Muscle of leg (tissue), 3 donors: ENCODE measurements at regions not wholly inside any gene's neighbourhood (a gene's known extent, or its start where the extent isn't known, plus 50 kb on each side); places are given as distances from the start of the nearest gene placed in this dataset.

ENCODE experiments used
- DNase-seq: peaks from one replicate; pipeline ENCODE4 v3.0.0; 2013
- H3K27ac ChIP-seq: one replicate; pipeline ENCODE4 v1.5.1; 2013; ENCODE audit warnings: mild to moderate bottlenecking, low read length, control low read depth
- H3K27me3 ChIP-seq: one replicate; pipeline ENCODE4 v1.6.1; 2013; ENCODE audit warnings: low read length; ENCODE audit not compliant: control insufficient read depth, insufficient read depth
- H3K36me3 ChIP-seq: one replicate; pipeline ENCODE4 v1.6.1; 2013; ENCODE audit warnings: low read length; ENCODE audit not compliant: control insufficient read depth, insufficient read depth
- H3K4me1 ChIP-seq: one replicate; pipeline ENCODE4 v1.6.1; 2013; ENCODE audit warnings: low read length; ENCODE audit not compliant: control insufficient read depth, insufficient read depth
- H3K4me3 ChIP-seq: one replicate; pipeline ENCODE4 v1.5.1; 2013; ENCODE audit warnings: low read length, control low read depth
- H3K9me3 ChIP-seq: replicated peaks from 2 replicates; pipeline ENCODE4 v1.6.1; 2013; ENCODE audit warnings: low read depth, low read length; ENCODE audit not compliant: control insufficient read depth
- WGBS: methylation state at CpG from one replicate; pipeline ENCODE4 v1.1.5; 2013; ENCODE audit warnings: missing lambda C conversion rate; ENCODE audit not compliant: insufficient coverage; 5-methylcytosine and 5-hydroxymethylcytosine counted together

DNA sequence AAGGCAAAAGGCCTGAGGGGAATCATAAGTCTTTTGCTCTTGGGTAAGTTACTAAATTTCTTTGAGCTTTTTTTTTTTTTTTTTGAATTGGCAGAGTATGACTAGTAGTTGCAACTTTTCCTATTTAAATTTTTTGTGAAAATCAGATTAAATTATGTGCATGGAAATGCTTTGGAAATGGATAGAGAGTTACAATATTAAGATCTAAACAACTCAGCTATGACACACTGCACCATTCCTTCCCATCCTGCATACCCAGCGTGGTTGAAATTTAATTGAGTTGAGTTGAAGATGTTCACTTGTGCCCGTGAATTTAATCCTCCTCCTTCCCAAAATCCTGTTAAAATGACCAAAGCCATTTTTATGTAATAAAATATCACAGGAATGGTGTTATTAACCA, 296.4 kb downstream of the ACTL7B start:
- DNase-seq, result no peak
- no peak overlapping the region for H3K4me3 ChIP-seq
- no peaks in the 10 kb centered on the region for H3K9me3 ChIP-seq
- no peaks in the 10 kb centered on the region for H3K27me3 ChIP-seq
- no peaks in the 10 kb centered on the region for H3K36me3 ChIP-seq
- H3K27ac ChIP-seq, result no peak overlapping the region
- WGBS, result no CpG with 5 or more reads among the region's 2 CpGs
- no peaks in the 10 kb centered on the region for H3K4me1 ChIP-seq

DNA sequence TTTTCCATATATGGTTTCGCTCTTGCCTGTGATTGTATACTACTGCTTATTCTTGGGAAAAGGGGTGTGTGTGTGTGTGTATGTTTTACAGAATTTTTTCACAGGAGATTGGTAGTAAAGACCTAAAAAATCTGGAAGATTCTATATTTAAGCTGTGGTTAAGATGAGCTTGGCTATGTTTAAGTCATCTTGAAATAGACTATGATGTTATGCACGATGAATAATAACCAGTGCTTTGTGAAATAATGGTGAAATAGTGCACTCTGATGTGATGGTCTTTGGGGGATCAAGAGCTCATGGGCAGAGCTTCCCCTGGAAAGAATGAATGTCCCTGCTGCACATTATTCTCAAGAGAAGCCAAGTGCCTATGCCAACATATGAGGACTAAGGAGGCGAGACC, 301.0 kb downstream of the ACTL7B start:
- H3K36me3 ChIP-seq, result no peaks in the 10 kb centered on the region
- DNase-seq, result no peak
- no peak overlapping the region for H3K4me3 ChIP-seq
- H3K4me1 ChIP-seq, result peaks cover 9% of the 10 kb centered on the region
- H3K27ac ChIP-seq, result no peak overlapping the region
- peaks cover 2% of the 10 kb centered on the region for H3K27me3 ChIP-seq
- WGBS, result 76% methylated on average over 2 of the region's 3 CpGs
- H3K9me3 ChIP-seq, result no peaks in the 10 kb centered on the region

DNA sequence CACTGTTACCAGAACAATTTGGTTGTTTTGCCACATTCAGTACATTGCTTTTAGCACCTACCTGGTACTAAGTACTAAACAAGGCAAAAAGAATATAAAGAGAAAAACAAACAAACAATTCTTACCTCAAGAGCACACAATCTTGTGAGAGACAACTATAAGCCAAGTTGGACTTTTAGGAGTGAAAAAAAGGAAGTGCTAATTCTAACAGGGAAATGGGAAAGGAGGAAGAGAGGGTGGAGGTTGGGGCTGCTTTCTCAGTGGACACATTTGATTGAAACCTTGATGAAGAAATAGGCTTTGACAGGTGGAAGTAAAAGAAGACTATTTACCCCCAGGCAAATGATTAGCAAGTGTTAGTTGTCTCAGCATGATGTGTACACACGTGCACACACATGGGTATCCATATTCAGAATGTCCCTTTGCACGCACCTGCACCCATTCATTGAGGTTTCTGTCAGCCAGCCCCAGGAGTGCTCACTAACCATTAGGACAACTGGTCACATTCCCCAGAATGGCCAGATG, 302.6 kb downstream of the ACTL7B start:
- DNase-seq, result no peak
- H3K9me3 ChIP-seq, result no peaks in the 10 kb centered on the region
- H3K4me3 ChIP-seq, result no peak overlapping the region
- no peaks in the 10 kb centered on the region for H3K36me3 ChIP-seq
- no peak overlapping the region for H3K27ac ChIP-seq
- WGBS, result 86% methylated on average over 2 of the region's 2 CpGs
- H3K27me3 ChIP-seq, result peaks cover 2% of the 10 kb centered on the region
- H3K4me1 ChIP-seq, result peaks cover 9% of the 10 kb centered on the region

DNA sequence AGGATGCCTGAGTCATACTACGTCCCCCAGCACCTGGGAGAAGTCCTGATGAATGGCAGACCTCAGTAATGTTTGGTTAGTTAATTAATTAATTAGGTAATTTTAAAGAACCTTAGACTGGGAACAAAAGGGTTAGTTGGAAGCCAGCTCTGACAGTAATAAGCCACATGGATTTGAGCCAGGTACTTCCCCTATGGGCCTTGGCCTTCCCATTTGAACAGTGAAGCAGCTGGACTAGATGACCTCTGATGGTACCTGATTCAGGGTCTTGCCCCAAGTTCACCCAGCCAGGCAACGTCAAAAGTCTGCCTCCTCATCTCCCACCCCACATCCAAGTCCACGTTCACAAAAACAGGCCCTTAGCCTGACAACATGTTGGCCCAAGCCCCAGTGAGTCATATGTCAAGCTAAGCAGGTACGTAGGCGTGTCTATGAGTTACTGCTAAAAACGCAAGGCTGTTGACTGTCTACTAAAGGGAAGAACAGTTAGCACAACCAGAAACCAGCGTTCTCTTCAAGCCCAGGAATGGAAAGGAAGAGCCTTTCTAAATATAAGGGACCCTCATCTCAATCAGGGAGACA, 303.2 kb downstream of the ACTL7B start:
- Histone ChIP-seq H3K27ac (no peak overlapping the region), H3K4me1 (peaks cover 9% of the 10 kb centered on the region), H3K9me3 (no peaks in the 10 kb centered on the region), H3K4me3 (no peak overlapping the region), H3K36me3 (no peaks in the 10 kb centered on the region), H3K27me3 (peaks cover 2% of the 10 kb centered on the region)
- no peak for DNase-seq
- 70% methylated on average over 5 of the region's 7 CpGs for WGBS

DNA sequence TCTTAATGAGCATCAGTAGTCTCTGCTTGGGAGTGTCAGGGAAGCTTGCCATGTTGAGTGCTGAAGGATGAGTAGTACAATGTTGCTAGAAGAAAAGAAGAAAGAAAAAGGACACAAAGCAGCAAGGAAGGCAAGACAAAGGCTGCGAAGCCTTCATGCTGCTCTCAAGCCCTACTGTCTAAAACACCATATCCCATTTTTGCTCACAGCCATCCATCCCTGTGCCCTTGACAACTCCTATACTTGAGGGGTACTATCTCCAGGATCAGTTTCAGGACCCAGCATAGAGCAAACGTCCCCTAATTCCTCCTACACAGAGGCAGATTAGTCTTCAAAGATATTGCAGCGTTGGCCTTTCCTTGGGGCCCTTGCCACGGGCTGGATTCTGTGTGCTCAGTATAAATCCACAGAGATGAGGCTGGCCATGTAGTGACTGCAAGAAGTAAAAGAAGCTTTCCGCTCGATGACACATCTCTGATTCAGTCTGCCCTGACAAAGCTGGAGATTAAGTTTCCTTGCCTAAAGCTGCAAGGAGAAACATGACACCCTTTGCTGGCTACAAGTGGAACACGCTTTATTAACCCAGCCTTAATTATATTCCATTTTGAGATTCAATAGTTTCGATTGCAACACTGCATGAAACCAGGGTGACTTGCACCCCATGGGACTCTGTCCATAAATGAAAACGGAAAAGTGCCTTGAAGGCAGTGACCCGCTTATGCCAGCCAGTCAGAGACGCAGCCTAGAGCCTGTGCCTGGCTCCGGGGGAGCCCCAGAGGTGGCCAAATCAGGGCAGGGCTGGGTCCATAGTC, 304.6 kb downstream of the ACTL7B start:
- peaks cover 2% of the 10 kb centered on the region for H3K27me3 ChIP-seq
- WGBS, result 41% methylated on average over 10 of the region's 12 CpGs
- H3K4me1 ChIP-seq, result peaks cover 9% of the 10 kb centered on the region
- peak; percentile 20 for DNase-seq
- no peaks in the 10 kb centered on the region for H3K36me3 ChIP-seq
- H3K4me3 ChIP-seq, result no peak overlapping the region
- no peak overlapping the region for H3K27ac ChIP-seq
- no peaks in the 10 kb centered on the region for H3K9me3 ChIP-seq

DNA sequence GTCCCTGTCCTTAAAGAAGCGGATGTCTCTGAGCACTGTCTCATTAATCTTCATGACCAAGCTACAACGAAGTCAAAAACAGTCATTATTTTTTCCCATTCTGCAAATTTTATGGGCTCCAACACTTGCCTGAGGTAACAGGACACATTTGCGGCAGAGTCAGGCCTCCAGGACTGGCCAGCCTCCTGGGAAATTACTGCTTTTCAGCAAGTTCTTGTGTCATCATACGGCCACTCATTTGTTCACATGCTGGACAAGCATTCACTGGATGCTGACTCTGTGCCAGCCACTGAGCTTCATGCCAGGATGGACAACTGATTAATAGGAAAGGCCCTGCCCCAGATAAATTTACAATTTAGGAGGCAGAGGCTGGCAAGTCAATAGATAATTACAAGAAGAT, 305.7 kb downstream of the ACTL7B start:
- H3K9me3 ChIP-seq, result no peaks in the 10 kb centered on the region
- 58% methylated on average over 4 of the region's 4 CpGs for WGBS
- H3K27ac ChIP-seq, result no peak overlapping the region
- peaks cover 9% of the 10 kb centered on the region for H3K4me1 ChIP-seq
- DNase-seq, result no peak
- H3K27me3 ChIP-seq, result peaks cover 2% of the 10 kb centered on the region
- H3K36me3 ChIP-seq, result no peaks in the 10 kb centered on the region
- H3K4me3 ChIP-seq, result no peak overlapping the region

DNA sequence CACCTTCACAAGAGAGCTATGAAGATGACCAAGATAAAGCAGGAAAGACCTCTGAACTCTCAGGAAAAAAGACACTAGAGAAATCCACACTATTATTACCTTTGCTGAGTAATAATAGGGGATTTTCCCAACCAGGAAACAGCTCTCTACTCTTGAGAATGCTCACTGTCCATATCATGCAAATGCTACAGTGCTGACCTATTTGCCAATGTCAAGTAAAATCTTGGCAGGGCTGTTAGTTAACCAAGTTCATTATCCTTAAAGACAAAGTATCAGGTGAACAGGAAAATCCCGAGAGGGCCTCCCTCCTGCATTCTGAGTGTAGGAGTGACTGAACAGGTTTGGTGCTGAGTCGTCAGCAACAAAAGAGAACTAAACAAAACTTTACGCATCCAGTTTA, 306.6 kb downstream of the ACTL7B start:
- 67% methylated on average over 1 of the region's 3 CpGs for WGBS
- Histone ChIP-seq H3K27ac (no peak overlapping the region), H3K4me3 (no peak overlapping the region), H3K36me3 (no peaks in the 10 kb centered on the region), H3K27me3 (peaks cover 2% of the 10 kb centered on the region), H3K9me3 (no peaks in the 10 kb centered on the region), H3K4me1 (peaks cover 9% of the 10 kb centered on the region)
- DNase-seq, result no peak

DNA sequence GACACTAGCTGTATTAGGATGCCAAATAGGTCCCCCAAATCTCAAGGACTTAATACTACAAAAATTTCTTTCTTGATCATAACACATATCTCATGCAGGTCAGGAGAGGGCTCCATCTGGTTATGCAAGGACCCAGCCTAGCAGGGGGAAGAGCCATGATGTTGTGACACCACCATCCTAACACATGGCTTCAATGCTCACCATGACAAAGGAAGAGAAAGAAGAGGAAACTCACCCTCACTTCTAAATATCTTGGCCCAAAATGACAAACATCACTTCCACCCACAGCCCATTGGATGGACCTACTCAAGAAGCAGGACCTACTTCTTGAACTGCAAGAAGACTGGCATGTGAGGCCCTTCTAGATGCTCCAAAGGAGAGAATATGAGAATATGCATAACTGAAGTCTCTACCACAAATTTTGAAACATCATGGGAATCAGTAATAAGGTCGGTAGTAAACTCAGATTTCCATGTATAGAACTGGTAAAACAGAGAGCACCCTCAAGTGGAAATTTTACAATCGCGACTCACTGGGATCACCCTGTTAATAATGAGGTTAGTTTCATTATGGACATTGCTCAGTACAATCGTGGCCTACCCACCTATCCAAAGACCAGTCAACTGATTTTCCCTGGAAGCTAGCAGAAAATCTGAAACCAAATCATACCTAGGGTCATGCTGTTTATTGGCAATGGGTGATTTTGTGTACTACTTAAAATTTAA, 308.2 kb downstream of the ACTL7B start:
- Histone ChIP-seq H3K27me3 (no peaks in the 10 kb centered on the region), H3K27ac (no peak overlapping the region), H3K4me1 (peaks cover 9% of the 10 kb centered on the region), H3K36me3 (no peaks in the 10 kb centered on the region), H3K4me3 (no peak overlapping the region), H3K9me3 (no peaks in the 10 kb centered on the region)
- DNase-seq, result no peak
- no CpG with 5 or more reads among the region's 4 CpGs for WGBS

DNA sequence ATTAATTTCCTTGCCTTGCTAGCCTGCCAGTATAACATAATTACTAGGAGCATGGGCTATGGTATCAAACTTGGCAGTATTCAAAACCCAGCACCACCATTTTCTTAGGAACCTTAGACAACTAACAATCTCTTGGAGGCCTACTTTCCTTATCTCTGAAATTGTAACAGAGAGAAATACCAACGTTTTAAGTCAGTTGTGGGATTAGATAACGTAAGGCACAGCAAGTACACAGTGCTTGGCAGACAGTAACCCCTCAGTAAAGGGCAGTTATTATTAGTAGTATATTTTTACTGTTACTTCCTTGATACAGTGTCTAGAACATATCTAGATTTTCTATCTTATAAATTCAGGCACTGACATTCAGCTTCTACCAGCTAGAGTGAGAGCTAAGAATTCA, 309.6 kb downstream of the ACTL7B start:
- peaks cover 9% of the 10 kb centered on the region for H3K4me1 ChIP-seq
- WGBS, result no CpG with 5 or more reads among the region's 2 CpGs
- H3K27me3 ChIP-seq, result no peaks in the 10 kb centered on the region
- no peaks in the 10 kb centered on the region for H3K36me3 ChIP-seq
- H3K9me3 ChIP-seq, result no peaks in the 10 kb centered on the region
- no peak for DNase-seq
- H3K4me3 ChIP-seq, result no peak overlapping the region
- no peak overlapping the region for H3K27ac ChIP-seq

DNA sequence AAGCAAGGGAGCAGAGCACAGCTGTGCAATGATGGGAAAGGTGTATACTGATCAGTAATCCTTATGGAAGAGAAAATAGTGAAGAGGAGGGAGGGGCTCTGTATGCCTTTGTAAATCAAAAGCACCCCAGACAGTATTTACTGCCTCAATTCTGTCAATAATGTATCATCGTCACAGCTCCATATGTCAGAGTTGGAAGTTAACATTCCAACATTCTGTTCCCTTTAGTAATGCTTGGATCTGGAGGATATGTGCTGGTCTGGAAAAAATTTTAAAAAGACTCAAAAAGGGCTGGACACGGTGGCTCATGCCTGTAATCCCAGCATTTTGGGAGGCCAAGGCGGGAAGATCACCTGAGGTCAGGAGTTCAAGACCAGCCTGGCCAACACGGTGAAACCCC, 310.4 kb downstream of the ACTL7B start:
- H3K9me3 ChIP-seq, result no peaks in the 10 kb centered on the region
- H3K27me3 ChIP-seq, result no peaks in the 10 kb centered on the region
- no peak overlapping the region for H3K4me3 ChIP-seq
- 71% methylated on average over 2 of the region's 4 CpGs for WGBS
- no peaks in the 10 kb centered on the region for H3K36me3 ChIP-seq
- peak; percentile 27 for DNase-seq
- peaks cover 5% of the 10 kb centered on the region for H3K4me1 ChIP-seq
- no peak overlapping the region for H3K27ac ChIP-seq
